ENCODE measurements at regions not wholly inside any gene's neighbourhood (a gene's known extent, or its start where the extent isn't known, plus 50 kb on each side); places are given as distances from the start of the nearest gene placed in this dataset.

GRCh38 chr18:993560-993959 is 88.9 kb downstream of the ADCYAP1 start:
- H3K9me3 Mint-ChIP-seq, result peaks cover 4% of the 10 kb centered on the region
- H3K4me3 ChIP-seq (ENCODE audit: low read length), result no peak overlapping the region
- H3K27me3 ChIP-seq (ENCODE audit: control insufficient read depth in 1 of 2, insufficient read depth in 2 of 2, low read length in 2 of 2), result no peaks in the 10 kb centered on the region
- ChIA-PET CTCF (no interaction called here), POLR2A (no interaction called here)
- no peaks in the 10 kb centered on the region for H3K36me3 ChIP-seq (ENCODE audit: insufficient read depth, low read length)
- H3K4me3 Mint-ChIP-seq, result no peak overlapping the region
- no peaks in the 10 kb centered on the region for H3K4me1 Mint-ChIP-seq (ENCODE audit: low read depth)
- H3K9me3 ChIP-seq (ENCODE audit: control insufficient read depth in 1 of 2, insufficient read depth in 1 of 2, low read length in 2 of 2), result no peaks in the 10 kb centered on the region
- peaks cover 9% of the 10 kb centered on the region for H3K27me3 Mint-ChIP-seq
- TF ChIP-seq CTCF (IDR thresholded peaks at IDR 0.05), result no peak
- ATAC-seq (ENCODE audit: poor library complexity) (no peak), DNase-seq (no peak)
- intact Hi-C loops (cut with DNase I, micrococcal nuclease), result no loop called here
- no peak overlapping the region for H3K27ac Mint-ChIP-seq
- H3K36me3 Mint-ChIP-seq (ENCODE audit: low read depth), result no peaks in the 10 kb centered on the region
- H3K27ac ChIP-seq (ENCODE audit: low read depth in 1 of 2, low read length in 2 of 2), result no peak overlapping the region
- H3K4me1 ChIP-seq (ENCODE audit: insufficient read depth, low read length), result no peaks in the 10 kb centered on the region

- ChIA-PET CTCF (no interaction called here), POLR2A (no interaction called here)
- Mint-ChIP-seq H3K4me3 (no peak overlapping the region), H3K9me3 (peaks cover 4% of the 10 kb centered on the region), H3K4me1 (ENCODE audit: low read depth) (no peaks in the 10 kb centered on the region), H3K27ac (no peak overlapping the region), H3K36me3 (ENCODE audit: low read depth) (no peaks in the 10 kb centered on the region), H3K27me3 (peaks cover 9% of the 10 kb centered on the region)
- no peak overlapping the region for H3K4me3 ChIP-seq (ENCODE audit: low read length)
- no peak overlapping the region for H3K27ac ChIP-seq (ENCODE audit: low read depth in 1 of 2, low read length in 2 of 2)
- no peaks in the 10 kb centered on the region for H3K4me1 ChIP-seq (ENCODE audit: insufficient read depth, low read length)
- no peak for TF ChIP-seq CTCF (IDR thresholded peaks at IDR 0.05)
- no peak for DNase-seq
- no peaks in the 10 kb centered on the region for H3K9me3 ChIP-seq (ENCODE audit: control insufficient read depth in 1 of 2, insufficient read depth in 1 of 2, low read length in 2 of 2)
- no peaks in the 10 kb centered on the region for H3K36me3 ChIP-seq (ENCODE audit: insufficient read depth, low read length)
- intact Hi-C loops (cut with DNase I, micrococcal nuclease), result no loop called here
- no peaks in the 10 kb centered on the region for H3K27me3 ChIP-seq (ENCODE audit: control insufficient read depth in 1 of 2, insufficient read depth in 2 of 2, low read length in 2 of 2)
- ATAC-seq (ENCODE audit: poor library complexity), result no peak
Observed at GRCh38 chr18:995629-996028, 91.0 kb downstream of the ADCYAP1 start.

- ATAC-seq (ENCODE audit: poor library complexity) (no peak), DNase-seq (no peak)
- Mint-ChIP-seq H3K36me3 (ENCODE audit: low read depth) (no peaks in the 10 kb centered on the region), H3K4me3 (no peak overlapping the region), H3K9me3 (peaks cover 3% of the 10 kb centered on the region), H3K27ac (no peak overlapping the region), H3K27me3 (peaks cover 9% of the 10 kb centered on the region), H3K4me1 (ENCODE audit: low read depth) (no peaks in the 10 kb centered on the region)
- Histone ChIP-seq H3K9me3 (ENCODE audit: control insufficient read depth in 1 of 2, insufficient read depth in 1 of 2, low read length in 2 of 2) (no peaks in the 10 kb centered on the region), H3K4me1 (ENCODE audit: insufficient read depth, low read length) (no peaks in the 10 kb centered on the region), H3K36me3 (ENCODE audit: insufficient read depth, low read length) (no peaks in the 10 kb centered on the region), H3K27ac (ENCODE audit: low read depth in 1 of 2, low read length in 2 of 2) (no peak overlapping the region), H3K27me3 (ENCODE audit: control insufficient read depth in 1 of 2, insufficient read depth in 2 of 2, low read length in 2 of 2) (no peaks in the 10 kb centered on the region), H3K4me3 (ENCODE audit: low read length) (no peak overlapping the region)
- intact Hi-C loops (cut with DNase I, micrococcal nuclease), result no loop called here
- no peak for TF ChIP-seq CTCF (IDR thresholded peaks at IDR 0.05)
- CTCF ChIA-PET, result interaction anchor here (0.7 kb wide), 1 partner anchor 1591 kb away, joined by 3 read pairs; no protein-coding TSS in a partner anchor
- POLR2A ChIA-PET, result no interaction called here
Observed at GRCh38 chr18:997499-997898, 92.8 kb downstream of the ADCYAP1 start.
